Testis (tissue), 2 donors: ENCODE measurements at regions not wholly inside any gene's neighbourhood (a gene's known extent, or its start where the extent isn't known, plus 50 kb on each side); places are given as distances from the start of the nearest gene placed in this dataset.
"Not testable (repeated sequence)": the region's sequence is repeated elsewhere in the genome, so short reads cannot be mapped to it uniquely, and the experiment has no call there.

Source experiments
- CTCF ChIP-seq, 3 experiments: fragments of 450-650 bp in 2 of 3; fragments of 200-600 bp in 1 of 3; sonication (generic) in 1 of 3; IDR thresholded peaks; one replicate each; pipeline ENCODE4 v1.5.1; 2016 to 2019; ENCODE audit warnings: antibody characterized with exemption in 3 of 3, mild to moderate bottlenecking in 2 of 3, moderate library complexity in 1 of 3
- POLR2A ChIP-seq: fragments of 450-650 bp; IDR thresholded peaks from one replicate; pipeline ENCODE4 v1.6.1; 2017; ENCODE audit warnings: antibody characterized with exemption, mild to moderate bottlenecking, moderate library complexity

- TF ChIP-seq CTCF (IDR thresholded peaks at IDR 0.05); POLR2A: not testable (repeated sequence)
These were observed 2125.4 kb upstream of the TPTE start for GRCh38 chr21:8395992-8396391.
